Right lobe of liver (tissue), 6 donors: ENCODE measurements at regions not wholly inside any gene's neighbourhood (a gene's known extent, or its start where the extent isn't known, plus 50 kb on each side); places are given as distances from the start of the nearest gene placed in this dataset.

Source experiments
- ATAC-seq, 4 donors: fragments of 200-7000 bp; cut with Tn5 transposase; one replicate each; pipeline ENCODE4 v1.9.1; 2020; ENCODE audit warnings: mild to moderate bottlenecking in 4 of 4, moderate library complexity in 4 of 4
- DNase-seq, 3 donors: peaks; one replicate each; pipeline ENCODE4 v3.0.0-alpha.2; 2020
- H3K27ac ChIP-seq, 3 donors: fragments of 200-600 bp; one replicate each; pipeline ENCODE4 v1.8.0; 2022
- H3K27me3 ChIP-seq, 2 donors: fragments of 200-600 bp; one replicate each; pipeline ENCODE4 v1.8.0; 2022
- H3K36me3 ChIP-seq, 4 donors: fragments of 200-600 bp; sonication (generic) in 1 of 4; one replicate each; pipeline versions ENCODE4 v1.5.1 to v1.8.0; 2017 to 2022; ENCODE audit warnings: control low read depth in 1 of 4
- H3K4me1 ChIP-seq, 4 donors: fragments of 200-600 bp; sonication (generic) in 1 of 4; one replicate each; pipeline versions ENCODE4 v1.5.1 to v1.8.0; 2017 to 2022; ENCODE audit warnings: control low read depth in 1 of 4
- H3K4me3 ChIP-seq, 3 donors: fragments of 200-600 bp; one replicate each; pipeline ENCODE4 v1.8.0; 2022
- H3K9me3 ChIP-seq, 4 donors: fragments of 200-600 bp; sonication (generic) in 1 of 4; one replicate each; pipeline versions ENCODE4 v1.5.1 to v1.8.0; 2017 to 2022; ENCODE audit warnings: control low read depth in 1 of 4
- POLR2A ChIP-seq: fragments of 450-650 bp; IDR thresholded peaks from one replicate; pipeline ENCODE4 v1.6.1; 2017; ENCODE audit warnings: antibody characterized with exemption, mild to moderate bottlenecking
- WGBS: methylation state at CpG from one replicate; pipeline ENCODE4 v1.1.6; 2018; ENCODE audit warnings: low coverage, low lambda C conversion rate; ENCODE audit not compliant: insufficient coverage; ENCODE audit errors: missing lambda C conversion rate; 5-methylcytosine and 5-hydroxymethylcytosine counted together
- intact Hi-C, 2 donors: fragments of 100-400 bp; cut with DNase I; formaldehyde crosslinking; loops; one replicate each; pipeline versions ENCODE4 v1.11.2 to v1.14.1; 2022
- TF ChIP-seq, protein P1 (sequence below), 4 donors: fragments of 200-600 bp in 3 of 4; fragments of 450-650 bp in 1 of 4; IDR thresholded peaks; one replicate each; pipeline versions ENCODE4 v1.5.1 to v1.8.0; 2016 to 2022; ENCODE audit warnings: antibody characterized with exemption in 4 of 4, mild to moderate bottlenecking in 2 of 4
- donor health status: DM: no; HTN: yes; CAD: no.
- donor health status: DM: no; HTN: no; CAD: no.
- donor health status: DM: no; HTN: no; CAD: no.
- donor health status: DM: no; HTN: yes; CAD: no.
- donor health status: DM: no; HTN: yes; CAD: no.

- Histone ChIP-seq H3K27me3 (no peaks in the 10 kb centered on the region), H3K4me1 (no peaks in the 10 kb centered on the region), H3K4me3 (no peak overlapping the region), H3K27ac (no peak overlapping the region), H3K36me3 (no peaks in the 10 kb centered on the region), H3K9me3 (no peaks in the 10 kb centered on the region)
- DNase-seq: no peak
- TF ChIP-seq, protein P1, sequence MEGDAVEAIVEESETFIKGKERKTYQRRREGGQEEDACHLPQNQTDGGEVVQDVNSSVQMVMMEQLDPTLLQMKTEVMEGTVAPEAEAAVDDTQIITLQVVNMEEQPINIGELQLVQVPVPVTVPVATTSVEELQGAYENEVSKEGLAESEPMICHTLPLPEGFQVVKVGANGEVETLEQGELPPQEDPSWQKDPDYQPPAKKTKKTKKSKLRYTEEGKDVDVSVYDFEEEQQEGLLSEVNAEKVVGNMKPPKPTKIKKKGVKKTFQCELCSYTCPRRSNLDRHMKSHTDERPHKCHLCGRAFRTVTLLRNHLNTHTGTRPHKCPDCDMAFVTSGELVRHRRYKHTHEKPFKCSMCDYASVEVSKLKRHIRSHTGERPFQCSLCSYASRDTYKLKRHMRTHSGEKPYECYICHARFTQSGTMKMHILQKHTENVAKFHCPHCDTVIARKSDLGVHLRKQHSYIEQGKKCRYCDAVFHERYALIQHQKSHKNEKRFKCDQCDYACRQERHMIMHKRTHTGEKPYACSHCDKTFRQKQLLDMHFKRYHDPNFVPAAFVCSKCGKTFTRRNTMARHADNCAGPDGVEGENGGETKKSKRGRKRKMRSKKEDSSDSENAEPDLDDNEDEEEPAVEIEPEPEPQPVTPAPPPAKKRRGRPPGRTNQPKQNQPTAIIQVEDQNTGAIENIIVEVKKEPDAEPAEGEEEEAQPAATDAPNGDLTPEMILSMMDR (IDR thresholded peaks at IDR 0.05): no peak
- no peak for TF ChIP-seq POLR2A
- ATAC-seq: no peak
- intact Hi-C loops: no loop called here
- WGBS: 29% methylated on average over 2 of the region's 2 CpGs
These were observed 75.8 kb upstream of the CCDC160 start for GRCh38 chrX:134161162-134161561.

DNA sequence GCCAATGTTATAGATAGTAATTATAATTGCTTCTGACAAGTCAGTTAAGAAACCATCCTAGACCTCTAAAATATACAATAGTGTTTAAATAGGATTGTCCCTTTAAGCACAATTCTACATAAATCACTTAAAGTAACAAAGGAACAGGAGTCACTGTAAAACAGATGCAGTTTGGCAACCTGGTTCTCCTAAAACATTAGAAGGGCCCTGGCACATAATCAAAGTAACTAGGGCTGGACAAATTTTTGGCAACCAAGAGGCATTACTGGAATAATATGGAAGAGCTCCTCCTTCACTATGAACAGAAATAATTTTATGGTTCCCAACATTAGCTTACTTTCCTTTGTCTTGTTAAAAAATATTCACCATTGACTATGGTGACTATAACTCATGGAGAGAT lies 75.0 kb upstream of the CCDC160 start:
- Histone ChIP-seq H3K9me3 (no peaks in the 10 kb centered on the region), H3K4me3 (no peak overlapping the region), H3K4me1 (no peaks in the 10 kb centered on the region), H3K27ac (no peak overlapping the region), H3K36me3 (no peaks in the 10 kb centered on the region), H3K27me3 (no peaks in the 10 kb centered on the region)
- TF ChIP-seq POLR2A: no peak
- DNase-seq (no peak), ATAC-seq (no peak)
- intact Hi-C loops: no loop called here

DNA sequence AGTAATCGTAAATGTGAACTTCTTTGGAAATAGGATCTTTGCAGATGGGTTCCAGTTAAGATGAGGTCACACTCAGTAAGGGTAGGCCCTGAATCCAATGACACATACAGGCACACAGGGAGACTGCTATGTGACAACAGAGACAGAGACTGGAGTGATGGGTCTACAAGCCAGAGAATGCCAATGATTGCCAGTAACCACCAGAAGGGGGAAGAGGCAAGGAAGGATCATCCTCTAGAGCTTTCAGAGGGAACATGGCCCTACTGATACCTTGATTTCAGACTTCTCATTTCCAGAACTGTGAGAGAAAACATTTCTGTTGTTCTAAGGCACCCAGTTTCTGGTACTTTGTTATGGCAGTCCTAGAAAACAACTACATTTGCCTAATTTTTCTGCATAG lies 73.1 kb upstream of the CCDC160 start:
- H3K4me1 ChIP-seq: no peaks in the 10 kb centered on the region
- H3K27me3 ChIP-seq: no peaks in the 10 kb centered on the region
- DNase-seq (no peak), ATAC-seq (no peak)
- WGBS: 64% methylated on average over 1 of the region's 1 CpG
- no peak overlapping the region for H3K4me3 ChIP-seq
- H3K36me3 ChIP-seq: no peaks in the 10 kb centered on the region
- TF ChIP-seq POLR2A: no peak
- TF ChIP-seq, protein P1 (IDR thresholded peaks at IDR 0.05): no peak
- H3K9me3 ChIP-seq: no peaks in the 10 kb centered on the region
- no peak overlapping the region for H3K27ac ChIP-seq
- intact Hi-C loops: no loop called here

GRCh38 chrX:134167591-134168203 lies 69.3 kb upstream of the CCDC160 start:
- ATAC-seq: no peak
- Histone ChIP-seq H3K4me1 (no peaks in the 10 kb centered on the region), H3K27ac (no peak overlapping the region), H3K9me3 (no peaks in the 10 kb centered on the region), H3K4me3 (no peak overlapping the region), H3K36me3 (no peaks in the 10 kb centered on the region), H3K27me3 (peaks cover 0 to 4% of the 10 kb centered on the region in 2 donors)
- WGBS: 55% methylated on average over 6 of the region's 6 CpGs
- no peak for TF ChIP-seq POLR2A
- TF ChIP-seq, protein P1 (IDR thresholded peaks at IDR 0.05): no peak
- no peak for DNase-seq
- intact Hi-C loops: no loop called here

GRCh38 chrX:134171661-134172587 lies 65.1 kb upstream of the CCDC160 start:
- Histone ChIP-seq H3K9me3 (no peaks in the 10 kb centered on the region), H3K4me1 (no peaks in the 10 kb centered on the region), H3K4me3 (peak overlapping the region; percentile 23 to 47 (median 33)), H3K27me3 (peaks cover 0 to 13% of the 10 kb centered on the region in 2 donors), H3K36me3 (no peaks in the 10 kb centered on the region), H3K27ac (no peak overlapping the region)
- ATAC-seq (peak; percentile 36 to 56 (median 50)), DNase-seq (peak in 1 of 3 donors; percentile 31)
- intact Hi-C loops: no loop called here
- 28% methylated on average over 38 of the region's 74 CpGs for WGBS
- TF ChIP-seq, protein P1 (IDR thresholded peaks at IDR 0.05): no peak
- no peak for TF ChIP-seq POLR2A
